Ureter (tissue), 1 donor: ENCODE measurements at regions not wholly inside any gene's neighbourhood (a gene's known extent, or its start where the extent isn't known, plus 50 kb on each side); places are given as distances from the start of the nearest gene placed in this dataset.
"Not testable (repeated sequence)": the region's sequence is repeated elsewhere in the genome, so short reads cannot be mapped to it uniquely, and the experiment has no call there.

ENCODE experiments used
- DNase-seq: peaks from one replicate; pipeline ENCODE4 v3.0.0-alpha.2; 2020; ENCODE audit warnings: low spot score
- donor health status: DM: yes; HTN: yes; CAD: no.

DNA sequence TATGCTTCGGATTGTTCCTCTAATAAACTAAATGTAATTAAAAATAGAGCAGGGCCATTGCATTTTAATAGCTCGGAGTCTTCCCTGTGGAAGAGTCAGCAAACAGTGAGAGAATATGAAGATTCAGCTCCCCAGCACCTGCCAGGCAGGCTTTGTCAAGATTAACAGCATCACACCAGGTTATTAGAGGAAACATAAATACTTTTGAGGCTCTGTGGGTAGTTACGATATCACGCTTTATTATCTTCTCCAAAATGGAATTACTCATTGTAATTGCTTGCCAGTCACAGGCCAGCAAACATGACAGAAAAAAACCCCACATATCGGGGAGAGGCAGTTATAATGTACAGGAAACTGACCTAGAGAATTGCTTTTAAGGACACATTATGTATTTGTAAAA, 303.9 kb downstream of the CPS1 start:
- DNase-seq, result no peak

DNA sequence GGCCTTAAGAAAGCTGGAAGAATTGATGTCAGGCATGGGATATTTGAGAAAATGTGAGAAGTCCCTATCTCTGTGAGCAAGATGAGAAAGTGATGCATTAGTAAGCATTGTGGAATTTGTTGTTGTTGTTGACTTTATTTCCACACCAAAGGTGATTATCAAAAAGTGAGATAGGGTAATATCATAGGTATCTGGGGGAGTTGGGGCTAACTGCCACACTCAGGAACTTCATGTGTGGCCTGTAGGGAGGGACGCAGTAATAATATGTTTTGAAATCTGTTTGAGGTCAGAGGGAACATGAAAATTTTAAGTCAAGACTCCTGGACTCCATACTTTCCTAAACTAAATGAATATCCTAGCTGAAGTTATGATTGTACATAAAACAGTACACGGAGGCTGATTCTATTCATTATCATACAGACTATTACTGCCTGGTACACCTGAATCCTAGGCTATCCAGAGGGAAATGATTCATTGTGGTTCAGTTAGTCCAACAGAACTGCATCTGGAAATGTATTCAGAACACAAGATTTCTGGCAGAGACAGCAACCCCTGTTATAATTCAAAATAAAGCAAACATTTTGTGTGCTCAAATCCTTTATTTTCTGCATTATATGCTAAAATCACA, 304.8 kb downstream of the CPS1 start:
- no peak for DNase-seq

DNA sequence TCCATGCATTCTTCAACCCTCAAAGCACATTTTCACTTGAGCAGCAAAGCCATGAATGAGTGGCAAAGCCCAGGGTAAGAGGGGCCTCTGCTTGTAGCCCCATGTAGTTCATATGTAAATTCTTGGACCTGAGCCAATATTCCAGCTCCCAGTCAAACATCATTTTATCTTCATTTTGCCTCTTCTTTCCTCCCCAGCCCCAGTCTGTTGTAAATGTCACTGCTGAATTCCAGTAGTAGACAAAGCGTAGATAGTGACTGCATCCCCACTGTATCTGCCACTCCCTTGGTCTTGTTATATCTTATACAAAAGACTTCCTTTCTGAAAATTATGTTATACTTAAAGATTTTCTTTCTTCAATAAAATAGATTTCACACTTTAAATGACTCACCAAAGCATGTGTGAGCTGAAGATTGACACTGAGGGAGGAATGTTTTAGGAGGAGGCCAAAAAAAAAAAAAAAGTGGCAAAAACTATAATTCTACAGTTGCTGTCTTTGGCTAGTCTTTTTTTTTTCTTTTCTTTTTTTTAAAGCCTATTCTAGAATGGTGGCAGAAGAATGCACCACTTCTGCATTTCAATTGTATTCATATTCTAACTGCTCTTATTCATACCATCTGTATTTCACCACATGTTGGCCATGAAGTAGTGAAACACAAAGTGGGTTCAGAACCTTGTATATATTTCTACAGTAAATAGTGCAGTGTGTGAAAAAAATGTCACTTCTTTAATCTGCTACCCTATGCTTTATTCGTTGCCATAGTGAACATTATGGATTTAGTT, 306.1 kb downstream of the CPS1 start:
- no peak for DNase-seq

- no peak for DNase-seq
These were observed 306.9 kb downstream of the CPS1 start for GRCh38 chr2:210863283-210863682.

- DNase-seq, result not testable (repeated sequence)
These were observed 315.2 kb downstream of the CPS1 start for GRCh38 chr2:210871566-210871965.

DNA sequence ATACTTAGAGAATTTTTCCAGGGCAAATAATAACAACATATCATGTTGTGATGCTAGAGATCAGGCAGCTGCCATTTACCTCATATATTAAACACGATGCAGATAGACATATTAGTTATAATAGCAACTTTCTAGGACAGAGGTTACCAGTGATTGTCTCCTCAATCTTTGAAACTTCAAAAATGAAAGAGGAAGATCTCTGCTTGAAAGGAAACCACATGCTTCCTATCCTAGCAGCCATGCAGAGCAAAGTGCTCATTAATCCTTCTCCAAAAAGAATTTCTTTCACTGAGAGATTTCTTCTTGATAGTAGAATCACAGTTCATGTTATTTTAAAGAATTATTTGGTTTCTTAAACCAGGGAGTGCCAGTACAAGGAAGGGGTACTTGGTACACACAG, 317.2 kb downstream of the CPS1 start:
- DNase-seq, result no peak

DNA sequence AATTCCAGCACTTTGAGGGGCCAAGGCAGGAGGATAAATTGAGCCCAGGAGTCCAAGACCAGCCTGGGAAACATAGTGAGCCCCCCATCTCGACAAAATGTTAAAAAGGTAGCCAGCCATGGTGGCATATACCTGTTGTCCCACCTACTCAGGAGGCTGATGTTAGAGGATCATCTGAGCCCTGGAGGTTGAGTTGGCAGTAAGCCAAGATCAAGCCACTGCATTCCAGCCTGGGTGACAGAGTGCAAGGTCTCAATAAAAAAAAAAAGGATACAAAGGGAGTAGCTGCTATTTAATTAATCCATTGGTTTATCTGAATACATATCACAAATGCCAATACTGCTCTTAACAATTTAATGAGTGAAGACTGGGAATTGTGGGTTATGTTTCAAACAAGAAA, 327.8 kb downstream of the CPS1 start:
- DNase-seq, result no peak

- no peak for DNase-seq
These were observed 331.6 kb downstream of the CPS1 start for GRCh38 chr2:210888035-210888434.

GRCh38 chr2:210895132-210895531, 338.7 kb downstream of the CPS1 start:
- DNase-seq, result no peak

GRCh38 chr2:210899131-210899530, 342.7 kb downstream of the CPS1 start:
- no peak for DNase-seq

- DNase-seq, result no peak
These were observed 344.9 kb downstream of the CPS1 start for GRCh38 chr2:210901326-210901725.

DNA sequence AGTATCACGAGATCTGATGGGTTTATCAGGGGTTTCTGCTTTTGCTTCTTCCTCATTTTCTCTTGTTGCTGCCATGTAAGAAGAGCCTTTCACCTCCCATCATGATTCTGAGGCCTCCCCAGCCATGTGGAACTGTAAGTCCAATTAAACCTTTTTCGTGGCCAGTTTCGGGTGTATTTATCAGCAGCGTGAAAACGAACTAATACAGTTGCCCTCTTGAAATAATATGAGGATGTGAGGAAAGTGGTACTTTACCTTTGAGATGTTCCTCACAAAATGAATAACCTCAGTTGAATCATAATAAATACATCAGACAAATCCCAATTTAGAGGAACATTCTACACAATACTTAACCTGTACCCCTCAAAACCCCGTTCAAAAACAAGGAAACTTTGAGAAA, 356.4 kb downstream of the CPS1 start:
- no peak for DNase-seq

- no peak for DNase-seq
These were observed 357.1 kb downstream of the CPS1 start for GRCh38 chr2:210913461-210913860.

DNA sequence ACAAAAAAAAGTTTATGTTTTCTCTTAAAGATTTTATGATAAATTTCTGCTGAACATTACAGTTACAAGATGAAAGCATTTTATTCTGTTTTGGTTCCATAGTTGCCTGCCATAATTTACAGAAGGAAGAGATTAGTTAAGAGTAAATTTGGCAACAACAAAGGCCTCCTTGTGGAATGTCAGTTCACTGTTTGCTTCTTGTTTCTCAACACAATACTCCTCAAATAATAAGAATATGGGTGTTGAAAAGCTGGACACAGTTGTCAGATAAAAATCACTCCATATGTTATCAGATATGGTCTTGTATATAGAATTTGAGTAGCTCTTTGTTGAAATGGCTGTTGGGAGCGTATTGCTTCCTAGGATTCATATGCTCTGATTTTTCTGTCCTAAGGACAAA, 359.5 kb downstream of the CPS1 start:
- DNase-seq, result no peak

DNA sequence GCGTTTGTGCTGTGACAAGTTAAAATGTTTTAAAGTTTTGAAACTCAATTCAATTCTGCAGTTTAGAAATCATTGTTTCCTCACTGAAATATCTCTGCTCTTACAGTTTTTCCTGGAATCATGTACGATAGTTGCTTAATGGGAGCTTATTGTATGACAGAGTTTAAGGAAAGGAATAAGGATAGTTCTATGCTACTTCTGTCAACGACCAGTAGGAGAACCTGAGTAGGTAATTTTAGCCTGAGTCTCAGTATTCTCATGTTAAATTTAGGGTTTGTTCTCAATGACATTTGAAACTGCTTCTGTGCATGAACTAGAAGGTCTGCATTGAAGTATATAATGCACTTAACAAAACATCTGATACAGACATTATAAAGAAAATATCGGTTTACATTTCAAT, 361.1 kb downstream of the CPS1 start:
- DNase-seq, result no peak

- DNase-seq, result no peak
These were observed 362.7 kb downstream of the CPS1 start for GRCh38 chr2:210919128-210919527.

DNA sequence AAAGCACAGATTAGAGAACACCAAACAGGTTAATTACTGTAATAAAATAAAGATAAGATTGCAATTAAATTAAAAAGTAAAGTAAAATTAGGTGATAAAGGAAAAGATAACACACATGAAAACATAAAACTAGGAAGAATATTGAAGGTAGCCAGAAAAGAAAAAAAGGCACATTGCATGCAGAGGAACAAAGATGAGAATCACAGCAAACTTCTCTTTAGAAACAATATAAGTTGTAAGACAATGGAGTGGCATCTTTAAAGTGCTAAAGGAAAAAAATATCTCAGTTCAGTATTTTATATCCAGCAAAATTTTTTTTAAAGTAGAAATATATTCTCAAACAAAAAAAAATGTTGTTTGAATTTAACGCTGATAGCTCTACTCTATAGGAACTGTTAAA, 366.0 kb downstream of the CPS1 start:
- DNase-seq, result no peak

GRCh38 chr2:210928714-210929113, 372.3 kb downstream of the CPS1 start:
- DNase-seq, result no peak

DNA sequence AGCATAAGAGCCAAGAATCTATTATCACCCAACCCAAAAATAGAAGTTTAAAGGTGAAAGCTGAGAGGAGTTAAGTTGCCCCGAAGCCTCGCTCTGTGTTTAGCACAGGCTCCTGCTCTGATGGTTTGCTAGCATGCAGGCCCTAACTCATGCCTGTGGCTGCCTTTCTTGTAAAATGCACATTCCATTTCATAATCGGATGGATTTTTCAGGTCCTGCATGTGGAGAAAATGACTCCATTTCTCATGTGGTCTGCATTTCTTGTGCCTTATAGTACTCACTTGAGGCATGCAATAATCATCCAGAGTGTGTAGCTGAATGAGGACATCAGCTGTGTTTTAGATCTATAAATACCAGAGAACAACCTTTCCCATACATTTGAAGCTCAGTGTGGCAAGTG, 381.8 kb downstream of the CPS1 start:
- no peak for DNase-seq

GRCh38 chr2:210946395-210946794, 390.0 kb downstream of the CPS1 start:
- DNase-seq, result no peak

DNA sequence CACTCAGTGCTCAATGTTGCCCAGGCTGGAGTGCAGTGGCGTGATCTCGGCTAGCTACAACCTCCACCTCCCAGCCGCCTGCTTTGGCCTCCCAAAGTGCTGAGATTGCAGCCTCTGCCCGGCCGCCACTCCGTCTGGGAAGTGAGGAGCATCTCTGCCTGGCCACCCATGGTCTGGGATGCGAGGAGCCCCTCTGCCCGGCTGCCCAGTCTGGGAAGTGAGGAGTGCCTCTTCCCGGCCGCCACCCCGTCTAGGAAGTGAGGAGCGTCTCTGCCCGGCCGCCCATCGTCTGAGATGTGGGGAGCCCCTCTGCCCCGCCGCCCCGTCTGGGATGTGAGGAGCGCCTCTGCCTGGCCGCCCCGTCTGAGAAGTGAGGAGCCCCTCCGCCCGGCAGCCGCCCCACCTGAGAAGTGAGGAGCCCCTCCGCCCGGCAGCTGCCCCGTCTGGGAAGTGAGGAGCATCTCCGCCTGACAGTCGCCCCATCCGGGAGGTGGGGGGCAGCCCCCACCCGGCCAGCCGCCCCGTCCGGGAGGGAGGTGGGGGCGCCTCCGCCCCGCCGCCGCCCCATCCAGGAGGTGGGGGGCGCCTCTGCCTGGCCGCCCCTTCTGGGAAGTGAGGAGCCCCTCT, 394.1 kb downstream of the CPS1 start:
- DNase-seq, result not testable (repeated sequence)

DNA sequence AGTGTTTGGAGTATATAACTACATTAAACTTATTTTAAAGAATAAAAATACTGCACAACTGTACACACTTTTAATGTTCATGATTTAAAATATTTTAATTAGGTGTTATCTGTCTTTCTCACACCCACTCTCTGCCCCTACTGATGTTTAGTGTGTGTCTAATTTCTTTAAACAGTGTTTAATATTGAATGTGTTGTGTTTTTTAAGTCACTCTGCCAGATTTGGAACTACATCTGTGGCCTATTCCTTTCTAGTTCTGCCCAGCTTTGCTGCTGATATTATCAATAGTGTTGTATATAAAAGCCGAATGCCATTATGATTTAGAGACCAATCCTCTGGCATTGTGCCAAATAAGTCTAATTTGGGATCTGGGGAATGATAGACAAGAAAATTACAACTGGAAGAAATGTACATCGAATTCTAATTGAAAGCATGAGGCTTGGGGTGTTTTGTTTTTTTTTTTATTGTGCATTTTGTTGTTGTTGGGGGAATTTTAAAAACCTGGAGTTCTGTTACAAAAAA, 398.0 kb downstream of the CPS1 start:
- no peak for DNase-seq

GRCh38 chr2:210955591-210955990, 399.2 kb downstream of the CPS1 start:
- DNase-seq, result no peak
